CD4-positive, alpha-beta T cell (primary cell): ENCODE measurements at regions not wholly inside any gene's neighbourhood (a gene's known extent, or its start where the extent isn't known, plus 50 kb on each side); places are given as distances from the start of the nearest gene placed in this dataset.

Source experiments
- ATAC-seq: fragments of 200-7000 bp; cut with Tn5 transposase; one replicate; pipeline ENCODE4 v1.10.0; 2022; ENCODE audit warnings: mild to moderate bottlenecking; ENCODE audit not compliant: poor library complexity
- CTCF ChIA-PET: fragments of 350-600 bp; sonication (Branson Sonifier 250); formaldehyde crosslinking; loops from one replicate; lab custom pipeline; 2021; ENCODE audit warnings: antibody characterized with exemption, inconsistent platforms; lab: Charles Lee
- POLR2A ChIA-PET: fragments of 350-600 bp; sonication (Branson Sonifier 250); formaldehyde crosslinking; loops from one replicate; lab custom pipeline; 2021; ENCODE audit warnings: antibody characterized with exemption, inconsistent platforms; lab: Charles Lee
- DNase-seq, 14 experiments: peaks; one replicate each; pipeline ENCODE4 v3.0.0-alpha.2; 2013 to 2020; ENCODE audit warnings: mixed read lengths in 2 of 14
- H3K27ac ChIP-seq, 2 donors: one replicate each; pipeline versions ENCODE4 v1.5.1 to v1.7.0; 2013; ENCODE audit warnings: low read length in 2 of 2, low read depth in 1 of 2, mild to moderate bottlenecking in 1 of 2
- H3K27me3 ChIP-seq, 2 experiments: 1 replicate in 1 of 2; 2 replicates in 1 of 2; pipeline versions ENCODE4 v1.6.1 to v1.7.0; 2013; ENCODE audit warnings: low read length in 2 of 2, control low read depth in 1 of 2, mild to moderate bottlenecking in 1 of 2, moderate library complexity in 1 of 2; ENCODE audit not compliant: insufficient read depth in 2 of 2, control insufficient read depth in 1 of 2
- H3K36me3 ChIP-seq: one replicate; pipeline ENCODE4 v1.6.1; 2013; ENCODE audit warnings: low read length, control low read depth; ENCODE audit not compliant: insufficient read depth
- H3K4me1 ChIP-seq: one replicate; pipeline ENCODE4 v1.6.1; 2013; ENCODE audit warnings: low read length, control low read depth; ENCODE audit not compliant: insufficient read depth
- H3K4me3 ChIP-seq: one replicate; pipeline ENCODE4 v1.5.1; 2013; ENCODE audit warnings: mild to moderate bottlenecking, low read length, moderate library complexity
- H3K9me3 ChIP-seq, 2 experiments: 1 replicate in 1 of 2; 2 replicates in 1 of 2; pipeline versions ENCODE4 v1.6.1 to v1.7.0; 2013; ENCODE audit warnings: low read length in 2 of 2, mild to moderate bottlenecking in 2 of 2, control low read depth in 1 of 2, moderate library complexity in 1 of 2; ENCODE audit not compliant: control insufficient read depth in 1 of 2, insufficient read depth in 1 of 2
- H3K27ac Mint-ChIP-seq: one replicate; pipeline ENCODE4 v1.8.0; 2020; ENCODE audit warnings: mixed read lengths
- H3K27me3 Mint-ChIP-seq: one replicate; pipeline ENCODE4 v1.8.0; 2021; ENCODE audit warnings: mixed read lengths
- H3K36me3 Mint-ChIP-seq: one replicate; pipeline ENCODE4 v1.8.0; 2021; ENCODE audit warnings: low read depth, mixed read lengths
- H3K4me1 Mint-ChIP-seq: one replicate; pipeline ENCODE4 v1.8.0; 2021; ENCODE audit warnings: low read depth, mixed read lengths
- H3K4me3 Mint-ChIP-seq: one replicate; pipeline ENCODE4 v1.8.0; 2020; ENCODE audit warnings: mild to moderate bottlenecking, mixed read lengths
- H3K9me3 Mint-ChIP-seq: one replicate; pipeline ENCODE4 v1.8.0; 2020; ENCODE audit warnings: mixed read lengths
- CTCF ChIP-seq: fragments of 200-600 bp; IDR thresholded peaks from one replicate; pipeline ENCODE4 v1.8.0; 2022; ENCODE audit warnings: antibody characterized with exemption, mild to moderate bottlenecking
- intact Hi-C, 2 experiments: fragments of 100-400 bp; cut with DNase I in 1 of 2; cut with micrococcal nuclease in 1 of 2; formaldehyde crosslinking; loops; one replicate each; pipeline versions ENCODE4 v1.15.1 to v1.9.0; 2023 to 2025; cut with DNase I, micrococcal nuclease

GRCh38 chr1:5349526-5349925, 642.7 kb downstream of the NPHP4 start:
- H3K4me1 ChIP-seq: peaks cover 9% of the 10 kb centered on the region
- no peak overlapping the region for H3K27ac ChIP-seq
- H3K36me3 ChIP-seq: no peaks in the 10 kb centered on the region
- ATAC-seq: no peak
- CTCF ChIA-PET: no interaction called here
- Mint-ChIP-seq H3K4me3 (no peak overlapping the region), H3K36me3 (no peaks in the 10 kb centered on the region), H3K27ac (no peak overlapping the region), H3K9me3 (peaks cover 2% of the 10 kb centered on the region), H3K4me1 (peaks cover 4% of the 10 kb centered on the region), H3K27me3 (no peaks in the 10 kb centered on the region)
- intact Hi-C loops: no loop called here
- no peak for DNase-seq
- H3K4me3 ChIP-seq: no peak overlapping the region
- no peaks in the 10 kb centered on the region for H3K27me3 ChIP-seq
- peaks cover 0 to 10% of the 10 kb centered on the region in 2 experiments for H3K9me3 ChIP-seq
- no peak for TF ChIP-seq CTCF
- POLR2A ChIA-PET: no interaction called here

GRCh38 chr1:5348732-5349465, 643.3 kb downstream of the NPHP4 start:
- no peak overlapping the region for H3K27ac Mint-ChIP-seq

GRCh38 chr1:5347726-5348125, 644.5 kb downstream of the NPHP4 start:
- H3K9me3 Mint-ChIP-seq: peaks cover 2% of the 10 kb centered on the region
- POLR2A ChIA-PET: interaction anchor here (1.1 kb wide), 1 partner anchor 8 kb away, joined by 3 read pairs; no protein-coding TSS in a partner anchor

More at GRCh38 chr1:5348732-5349465, 643.3 kb downstream of the NPHP4 start:
- Mint-ChIP-seq H3K9me3 (peaks cover 2% of the 10 kb centered on the region), H3K4me3 (no peak overlapping the region), H3K36me3 (no peaks in the 10 kb centered on the region), H3K4me1 (peaks cover 4% of the 10 kb centered on the region), H3K27me3 (no peaks in the 10 kb centered on the region)
- Histone ChIP-seq H3K9me3 (peaks cover 0 to 10% of the 10 kb centered on the region in 2 experiments), H3K4me3 (no peak overlapping the region), H3K27ac (no peak overlapping the region), H3K27me3 (no peaks in the 10 kb centered on the region), H3K4me1 (peaks cover 9% of the 10 kb centered on the region), H3K36me3 (no peaks in the 10 kb centered on the region)
- intact Hi-C loops: no loop called here
- peak in 2 of 14 experiments; percentile 13 to 37 for DNase-seq
- POLR2A ChIA-PET: no interaction called here
- ATAC-seq: no peak
- TF ChIP-seq CTCF: no peak
- CTCF ChIA-PET: no interaction called here

More at GRCh38 chr1:5347726-5348125, 644.5 kb downstream of the NPHP4 start:
- no peak for TF ChIP-seq CTCF
- H3K4me3 Mint-ChIP-seq: no peak overlapping the region
- peaks cover 4% of the 10 kb centered on the region for H3K4me1 Mint-ChIP-seq
- no peaks in the 10 kb centered on the region for H3K36me3 Mint-ChIP-seq
- Histone ChIP-seq H3K9me3 (peaks cover 0 to 10% of the 10 kb centered on the region in 2 experiments), H3K4me1 (peaks cover 9% of the 10 kb centered on the region), H3K4me3 (no peak overlapping the region), H3K36me3 (no peaks in the 10 kb centered on the region), H3K27ac (no peak overlapping the region), H3K27me3 (no peaks in the 10 kb centered on the region)
- intact Hi-C loops: no loop called here
- ATAC-seq (no peak), DNase-seq (no peak)
- no peaks in the 10 kb centered on the region for H3K27me3 Mint-ChIP-seq
- no peak overlapping the region for H3K27ac Mint-ChIP-seq
- CTCF ChIA-PET: no interaction called here
